GM10248 (cell line): ENCODE measurements at regions not wholly inside any gene's neighbourhood (a gene's known extent, or its start where the extent isn't known, plus 50 kb on each side); places are given as distances from the start of the nearest gene placed in this dataset.

Experiments
- CTCF ChIA-PET: fragments of 300-600 bp; sonication (Branson Sonifier 250); formaldehyde crosslinking; extraction: SDS; loops from one replicate; lab custom pipeline; 2021; ENCODE audit warnings: antibody characterized with exemption; lab: Yijun Ruan, JAX
- POLR2A ChIA-PET: fragments of 350-650 bp; sonication (Branson Sonifier 250); formaldehyde crosslinking; extraction: SDS; loops from one replicate; lab custom pipeline; 2020; ENCODE audit warnings: antibody characterized with exemption; lab: Yijun Ruan, JAX
- DNase-seq: peaks from one replicate; pipeline ENCODE4 v3.0.0; 2012; ENCODE audit errors: extremely low spot score
- TF ChIP-seq, protein P1 (sequence below): IDR thresholded peaks from 2 replicates; pipeline ENCODE4 v1.5.1; 2012; ENCODE audit warnings: mild to moderate bottlenecking, low read depth; ENCODE audit errors: extremely low read depth, missing control alignments, control extremely low read depth

DNA sequence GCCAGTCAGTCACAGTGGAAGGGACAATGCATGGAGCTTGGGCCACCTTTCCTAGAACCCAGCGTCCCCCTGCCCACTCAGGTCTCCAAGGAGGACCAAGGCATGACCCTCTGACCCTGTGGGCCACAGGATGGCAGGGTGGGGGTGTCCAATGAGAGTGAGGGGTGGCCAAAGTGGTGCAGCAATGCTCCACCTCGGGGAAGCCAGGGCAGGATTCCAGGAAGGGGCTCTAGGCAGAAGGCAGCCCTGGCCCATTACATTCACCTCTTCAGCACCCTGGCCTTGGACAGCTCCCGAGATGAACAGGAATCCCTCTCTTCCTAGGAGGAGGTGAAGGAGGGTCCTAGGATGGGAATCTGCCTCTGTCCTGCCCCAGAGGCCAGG is 597.5 kb downstream of the BRD1 start:
- DNase-seq: no peak
- ChIA-PET POLR2A (no interaction called here), CTCF (no interaction called here)
- TF ChIP-seq, protein P1, sequence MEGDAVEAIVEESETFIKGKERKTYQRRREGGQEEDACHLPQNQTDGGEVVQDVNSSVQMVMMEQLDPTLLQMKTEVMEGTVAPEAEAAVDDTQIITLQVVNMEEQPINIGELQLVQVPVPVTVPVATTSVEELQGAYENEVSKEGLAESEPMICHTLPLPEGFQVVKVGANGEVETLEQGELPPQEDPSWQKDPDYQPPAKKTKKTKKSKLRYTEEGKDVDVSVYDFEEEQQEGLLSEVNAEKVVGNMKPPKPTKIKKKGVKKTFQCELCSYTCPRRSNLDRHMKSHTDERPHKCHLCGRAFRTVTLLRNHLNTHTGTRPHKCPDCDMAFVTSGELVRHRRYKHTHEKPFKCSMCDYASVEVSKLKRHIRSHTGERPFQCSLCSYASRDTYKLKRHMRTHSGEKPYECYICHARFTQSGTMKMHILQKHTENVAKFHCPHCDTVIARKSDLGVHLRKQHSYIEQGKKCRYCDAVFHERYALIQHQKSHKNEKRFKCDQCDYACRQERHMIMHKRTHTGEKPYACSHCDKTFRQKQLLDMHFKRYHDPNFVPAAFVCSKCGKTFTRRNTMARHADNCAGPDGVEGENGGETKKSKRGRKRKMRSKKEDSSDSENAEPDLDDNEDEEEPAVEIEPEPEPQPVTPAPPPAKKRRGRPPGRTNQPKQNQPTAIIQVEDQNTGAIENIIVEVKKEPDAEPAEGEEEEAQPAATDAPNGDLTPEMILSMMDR: no peak

DNA sequence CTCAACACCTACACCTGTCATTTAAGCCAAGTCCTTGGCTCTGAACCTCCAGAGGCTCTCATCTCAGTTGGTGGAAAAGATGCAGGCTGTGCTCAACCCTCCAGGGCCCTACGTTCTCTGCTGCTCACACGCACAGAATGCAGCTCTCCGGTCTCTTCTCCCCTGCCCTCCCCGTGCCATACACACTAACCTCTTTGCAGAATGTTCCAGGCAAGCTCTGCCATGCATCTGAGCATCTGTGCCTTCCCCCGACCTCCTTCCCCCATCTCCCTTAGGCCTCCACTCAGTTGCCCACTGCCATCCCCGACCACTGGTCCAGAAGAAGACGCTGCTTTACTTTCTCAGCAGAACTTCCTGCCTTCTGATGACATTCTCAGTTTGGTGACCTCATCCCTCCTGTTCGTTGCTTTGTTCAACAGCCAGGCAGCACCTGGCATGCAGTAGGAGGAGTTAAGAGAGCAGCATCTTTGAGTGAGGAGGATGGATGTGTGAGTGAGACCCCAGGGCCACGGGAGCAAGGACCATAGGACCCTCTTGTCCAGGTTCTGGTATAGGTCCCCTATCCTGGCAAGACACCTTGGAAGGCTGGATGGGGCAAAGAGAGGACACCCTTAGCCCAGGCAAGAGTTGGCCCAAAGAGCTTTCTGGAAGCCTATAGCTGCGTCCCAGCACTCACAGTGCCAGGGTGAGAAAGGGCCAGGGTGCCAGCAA is 598.0 kb downstream of the BRD1 start:
- TF ChIP-seq, protein P1: no peak
- DNase-seq: no peak
- POLR2A ChIA-PET: no interaction called here
- CTCF ChIA-PET: no interaction called here

DNA sequence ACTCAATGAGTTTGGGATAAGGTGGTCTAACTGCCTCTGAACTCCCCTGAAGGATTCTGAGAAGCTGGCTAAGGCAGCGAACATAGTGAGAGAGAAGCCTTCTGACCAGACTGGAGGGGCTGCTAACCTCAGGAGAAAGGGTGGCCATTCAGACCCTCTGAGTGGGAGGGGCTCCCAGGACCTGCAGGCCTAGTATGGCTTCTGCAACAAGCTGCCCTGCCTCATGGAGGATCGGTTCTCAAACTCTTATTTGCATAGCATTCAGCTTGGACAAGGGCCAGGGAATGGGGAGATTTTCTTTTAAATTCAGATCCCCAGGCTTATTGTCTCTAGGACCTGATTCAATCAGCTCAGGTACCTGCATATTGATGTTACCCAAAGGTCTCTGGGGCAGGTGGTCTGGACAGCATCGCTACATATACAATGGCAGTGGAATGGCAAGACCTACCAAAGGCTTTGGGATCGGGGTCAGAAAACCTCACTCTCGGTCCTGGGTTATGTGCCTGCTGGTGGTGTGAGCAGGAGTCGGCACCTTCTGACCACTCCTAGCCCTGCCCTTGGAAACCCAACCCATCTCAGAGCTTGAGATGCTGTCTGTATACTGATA is 599.1 kb downstream of the BRD1 start:
- POLR2A ChIA-PET: no interaction called here
- TF ChIP-seq, protein P1: no peak
- CTCF ChIA-PET: no interaction called here
- no peak for DNase-seq

DNA sequence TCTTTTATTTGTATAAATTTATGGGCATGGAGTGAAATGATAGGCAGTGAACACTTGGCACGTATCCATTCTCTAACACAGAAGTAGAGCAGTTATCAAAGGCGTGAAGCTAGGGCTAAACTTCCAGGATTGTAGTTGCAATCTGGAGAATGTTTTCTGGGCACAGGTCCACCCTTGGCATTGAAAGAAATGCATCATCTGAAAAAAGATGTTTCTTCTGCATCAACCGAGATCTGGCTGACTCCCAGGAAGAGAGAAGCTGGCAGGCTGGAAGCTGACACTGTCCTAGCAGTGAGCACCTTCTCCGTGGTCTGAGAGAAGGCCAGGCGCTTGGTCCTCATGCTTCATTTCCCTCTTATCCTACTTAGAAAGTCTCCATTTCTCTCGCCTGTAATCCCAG is 600.0 kb downstream of the BRD1 start:
- no peak for DNase-seq
- TF ChIP-seq, protein P1: no peak
- ChIA-PET POLR2A (no interaction called here), CTCF (no interaction called here)

DNA sequence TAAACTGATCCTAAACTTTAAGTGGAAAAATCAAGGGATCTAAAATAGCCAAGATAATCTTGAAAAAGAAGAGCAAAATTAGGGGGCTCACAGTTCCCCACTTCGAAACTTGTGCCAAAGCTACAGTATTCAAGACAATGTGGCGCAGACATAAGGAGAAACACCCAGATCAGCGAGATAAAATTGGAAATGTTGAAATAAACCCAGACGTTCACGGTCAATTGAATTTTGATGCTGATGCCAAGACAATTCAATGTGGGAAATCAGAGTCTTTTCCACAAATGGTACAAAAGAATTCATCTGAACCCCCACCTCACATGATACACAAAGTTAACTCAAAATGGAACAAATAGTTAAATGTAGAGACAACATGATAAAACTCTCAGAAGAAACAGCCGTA is 601.6 kb downstream of the BRD1 start:
- TF ChIP-seq, protein P1: no peak
- DNase-seq: no peak
- ChIA-PET POLR2A (no interaction called here), CTCF (no interaction called here)

DNA sequence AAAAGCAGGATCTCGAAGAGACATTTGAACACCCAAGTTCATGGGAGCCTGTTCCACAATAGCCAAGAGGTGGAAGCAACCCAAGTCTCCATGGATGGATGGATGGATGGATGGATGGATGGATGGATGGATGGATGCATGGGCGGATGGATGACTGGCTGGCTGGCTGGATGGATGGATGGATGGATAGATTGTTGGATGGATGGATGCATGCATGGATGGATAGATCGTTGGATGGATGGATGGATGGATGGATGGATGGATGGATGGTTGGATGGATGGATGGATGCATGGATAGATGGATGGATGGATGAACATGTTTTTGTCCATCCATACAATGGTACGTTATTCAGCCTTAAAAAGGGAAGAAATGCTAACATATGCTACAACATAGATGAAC is 603.4 kb downstream of the BRD1 start:
- TF ChIP-seq, protein P1: no peak
- ChIA-PET POLR2A (no interaction called here), CTCF (no interaction called here)
- no peak for DNase-seq

DNA sequence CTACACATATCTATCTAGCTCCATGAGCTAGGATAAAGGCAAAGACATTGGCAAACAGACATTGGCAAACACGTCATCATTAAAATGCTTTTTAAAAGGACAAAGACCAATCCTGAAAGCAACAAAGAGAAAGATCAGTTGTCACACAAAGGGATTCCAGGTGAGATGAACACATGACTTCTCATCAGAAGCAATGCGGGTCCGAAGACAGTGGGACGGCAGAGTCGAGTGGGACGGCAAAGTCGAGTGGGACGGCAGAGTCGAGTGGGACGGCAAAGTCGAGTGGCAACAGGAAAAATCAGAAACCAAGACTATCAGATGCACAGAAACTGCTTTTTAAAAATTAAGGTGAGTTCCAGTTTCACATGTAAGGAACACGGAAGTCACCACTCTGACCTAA is 609.5 kb downstream of the BRD1 start:
- no peak for DNase-seq
- ChIA-PET POLR2A (no interaction called here), CTCF (no interaction called here)
- TF ChIP-seq, protein P1: no peak
